HL-60 (cell line): ENCODE measurements at regions not wholly inside any gene's neighbourhood (a gene's known extent, or its start where the extent isn't known, plus 50 kb on each side); places are given as distances from the start of the nearest gene placed in this dataset.

Source experiments
- DNase-seq, 2 experiments: peaks; one replicate each; pipeline ENCODE4 v3.0.0-alpha.2; 2010 to 2020; ENCODE audit warnings: low read depth in 1 of 2, low spot score in 1 of 2
- H3K27ac ChIP-seq: fragments of 250-450 bp; sonication (Bioruptor Pico); replicated peaks from 2 replicates; pipeline ENCODE4 v1.5.1; 2020; ENCODE audit warnings: mild to moderate bottlenecking, moderate library complexity
- H3K27me3 ChIP-seq: fragments of 250-450 bp; sonication (Bioruptor Pico); 2 replicates; pipeline ENCODE4 v1.5.1; 2021; ENCODE audit warnings: mild to moderate bottlenecking, moderate library complexity; ENCODE audit not compliant: insufficient read depth, poor library complexity, severe bottlenecking
- H3K4me3 ChIP-seq: replicated peaks from 2 replicates; pipeline ENCODE4 v1.5.1; 2011; ENCODE audit warnings: mild to moderate bottlenecking, control low read depth, low read length; ENCODE audit not compliant: insufficient read depth
- GABPA ChIP-seq: IDR thresholded peaks from 2 replicates; pipeline ENCODE4 v1.6.1; 2012; ENCODE audit warnings: low read depth
- POLR2AphosphoS5 ChIP-seq: IDR thresholded peaks from 2 replicates; pipeline ENCODE4 v1.6.1; 2012; ENCODE audit warnings: low read depth
- REST ChIP-seq: IDR thresholded peaks from 2 replicates; pipeline ENCODE4 v1.6.1; 2012; ENCODE audit warnings: low read depth; ENCODE audit not compliant: insufficient replicate concordance
- SPI1 ChIP-seq: IDR thresholded peaks from 2 replicates; pipeline ENCODE4 v1.6.1; 2012; ENCODE audit warnings: low read depth, mild to moderate bottlenecking, borderline replicate concordance
- TF ChIP-seq, protein P1 (sequence below): IDR thresholded peaks from one replicate; pipeline ENCODE4 v1.5.1; 2011; ENCODE audit warnings: low read length, control low read depth, inconsistent platforms; ENCODE audit not compliant: insufficient read depth

- TF ChIP-seq REST (no peak), POLR2AphosphoS5 (no peak), SPI1 (no peak), GABPA (no peak)
- TF ChIP-seq, protein P1, sequence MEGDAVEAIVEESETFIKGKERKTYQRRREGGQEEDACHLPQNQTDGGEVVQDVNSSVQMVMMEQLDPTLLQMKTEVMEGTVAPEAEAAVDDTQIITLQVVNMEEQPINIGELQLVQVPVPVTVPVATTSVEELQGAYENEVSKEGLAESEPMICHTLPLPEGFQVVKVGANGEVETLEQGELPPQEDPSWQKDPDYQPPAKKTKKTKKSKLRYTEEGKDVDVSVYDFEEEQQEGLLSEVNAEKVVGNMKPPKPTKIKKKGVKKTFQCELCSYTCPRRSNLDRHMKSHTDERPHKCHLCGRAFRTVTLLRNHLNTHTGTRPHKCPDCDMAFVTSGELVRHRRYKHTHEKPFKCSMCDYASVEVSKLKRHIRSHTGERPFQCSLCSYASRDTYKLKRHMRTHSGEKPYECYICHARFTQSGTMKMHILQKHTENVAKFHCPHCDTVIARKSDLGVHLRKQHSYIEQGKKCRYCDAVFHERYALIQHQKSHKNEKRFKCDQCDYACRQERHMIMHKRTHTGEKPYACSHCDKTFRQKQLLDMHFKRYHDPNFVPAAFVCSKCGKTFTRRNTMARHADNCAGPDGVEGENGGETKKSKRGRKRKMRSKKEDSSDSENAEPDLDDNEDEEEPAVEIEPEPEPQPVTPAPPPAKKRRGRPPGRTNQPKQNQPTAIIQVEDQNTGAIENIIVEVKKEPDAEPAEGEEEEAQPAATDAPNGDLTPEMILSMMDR = no peak
- no peak for DNase-seq
- Histone ChIP-seq H3K27ac (no peak overlapping the region), H3K27me3 (no peaks in the 10 kb centered on the region), H3K4me3 (no peak overlapping the region)
Measured at GRCh38 chr18:25659541-25659940, 307.6 kb upstream of the ZNF521 start.

- Histone ChIP-seq H3K27me3 (no peaks in the 10 kb centered on the region), H3K27ac (no peak overlapping the region), H3K4me3 (no peak overlapping the region)
- DNase-seq = no peak
- TF ChIP-seq SPI1 (no peak), REST (no peak), GABPA (no peak), POLR2AphosphoS5 (no peak)
- TF ChIP-seq, protein P1 = no peak
Measured at GRCh38 chr18:25658476-25658875, 306.5 kb upstream of the ZNF521 start.

DNA sequence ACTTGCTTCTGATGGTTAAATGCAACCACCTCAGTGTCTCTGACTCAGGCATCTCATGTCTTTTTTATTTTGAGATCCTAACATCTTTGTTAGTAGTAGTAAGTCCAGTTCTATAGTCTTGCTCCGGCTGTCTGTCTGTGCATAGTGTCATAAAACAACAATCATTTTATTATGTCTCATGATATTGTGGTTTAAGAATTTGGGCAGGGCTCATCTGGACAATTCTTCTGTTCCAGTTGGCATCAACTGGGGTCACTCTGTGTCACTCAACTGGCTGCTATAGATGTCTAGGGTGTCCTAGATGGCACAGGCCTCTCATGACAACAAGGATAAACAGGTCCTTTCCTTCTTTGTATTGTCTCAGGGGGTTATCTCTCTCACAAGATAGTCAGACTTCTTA, 299.6 kb upstream of the ZNF521 start:
- Histone ChIP-seq H3K4me3 (no peak overlapping the region), H3K27ac (no peak overlapping the region), H3K27me3 (no peaks in the 10 kb centered on the region)
- TF ChIP-seq REST = no peak
- no peak for TF ChIP-seq SPI1
- TF ChIP-seq, protein P1 = no peak
- TF ChIP-seq GABPA = no peak
- TF ChIP-seq POLR2AphosphoS5 = no peak
- DNase-seq = no peak
